GM19351 (cell line): ENCODE measurements at regions not wholly inside any gene's neighbourhood (a gene's known extent, or its start where the extent isn't known, plus 50 kb on each side); places are given as distances from the start of the nearest gene placed in this dataset.

ENCODE experiments used
- ATAC-seq: cut with Tn5 transposase; IDR thresholded peaks from one replicate; pipeline ENCODE4 v1.9.1; 2021; ENCODE audit warnings: mild to moderate bottlenecking, moderate library complexity; ENCODE audit not compliant: unreplicated experiment

- ATAC-seq, result no peak
Observed at GRCh38 chr22:26891429-26891828, 234.0 kb downstream of the MIAT start.

DNA sequence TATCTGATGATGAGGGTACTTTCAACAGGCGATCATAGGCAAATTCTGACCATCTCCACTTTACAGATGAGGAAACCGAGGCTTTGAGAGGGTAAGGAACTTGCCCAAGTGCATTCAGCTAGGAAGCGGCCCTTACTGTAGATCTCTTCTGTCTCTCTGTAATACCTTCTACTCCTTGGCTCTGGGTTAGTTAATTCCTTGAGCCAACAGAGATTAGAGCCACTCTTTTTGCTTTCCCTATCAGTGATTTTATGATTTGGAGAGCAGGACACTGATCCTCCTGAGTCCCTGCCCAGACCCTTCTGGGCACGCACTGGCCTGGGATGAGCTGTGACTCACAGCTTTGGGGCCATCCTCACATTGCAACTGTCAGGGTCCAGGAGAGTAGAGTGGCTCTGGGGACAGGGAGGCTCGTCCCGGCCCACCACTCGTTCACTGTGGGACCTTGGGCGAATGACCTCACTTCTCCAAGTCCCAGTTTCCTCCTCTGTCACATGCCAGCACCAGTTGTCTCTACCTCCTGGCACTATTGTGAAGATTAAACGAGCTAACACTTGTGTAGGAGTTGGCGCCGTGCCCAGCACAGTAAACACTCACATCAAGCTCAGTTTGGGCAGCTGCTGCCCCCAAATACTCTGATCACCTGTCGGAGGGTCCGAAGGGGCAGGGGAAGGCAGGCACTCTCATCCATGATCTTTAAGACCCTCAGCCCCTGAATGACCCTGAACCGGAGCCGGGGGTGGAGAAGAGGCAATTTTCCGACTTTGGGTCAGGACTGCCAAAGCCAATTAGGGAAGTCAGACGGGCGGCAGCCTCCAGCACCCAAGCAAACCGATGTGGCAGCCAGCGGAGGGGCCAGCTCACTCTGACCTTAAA, 235.0 kb downstream of the MIAT start:
- ATAC-seq, result no peak

GRCh38 chr22:26893173-26894110, 236.1 kb downstream of the MIAT start:
- ATAC-seq, result no peak

- ATAC-seq, result no peak
Observed at GRCh38 chr22:26894362-26894761, 237.0 kb downstream of the MIAT start.

GRCh38 chr22:26894766-26895485, 237.5 kb downstream of the MIAT start:
- ATAC-seq, result no peak

- ATAC-seq, result no peak
Observed at GRCh38 chr22:26897384-26897783, 240.0 kb downstream of the MIAT start.

DNA sequence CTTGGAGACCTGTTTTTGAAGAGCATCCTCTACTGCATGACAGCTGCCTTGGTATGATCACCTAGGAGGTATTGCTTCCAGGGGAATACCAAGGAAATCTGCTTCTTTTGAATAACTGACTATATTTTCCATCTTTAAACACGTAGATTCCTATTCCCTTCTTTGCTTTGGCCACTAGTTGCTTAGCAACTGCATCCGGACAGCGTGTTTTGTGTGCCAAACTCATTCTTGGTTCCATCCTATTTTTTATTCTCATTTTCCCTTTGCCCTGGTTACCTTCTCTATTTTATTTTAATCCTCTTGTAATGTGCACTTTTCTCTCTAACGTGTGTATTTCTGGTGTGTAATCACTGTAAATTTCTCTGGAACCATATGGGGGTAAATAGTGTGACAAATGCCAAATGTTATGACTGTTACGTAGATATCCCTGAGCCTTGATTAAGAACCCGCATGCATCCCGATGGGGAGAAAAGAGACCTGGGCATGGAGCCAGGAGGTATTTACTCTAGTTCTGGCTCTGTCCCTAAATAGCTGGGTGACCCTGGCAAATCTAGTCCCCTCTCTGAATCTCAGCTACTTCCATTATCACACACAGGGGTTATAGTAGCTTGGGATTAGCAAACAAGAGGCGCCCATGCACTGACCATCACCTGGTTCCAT, 241.7 kb downstream of the MIAT start:
- ATAC-seq, result no peak

DNA sequence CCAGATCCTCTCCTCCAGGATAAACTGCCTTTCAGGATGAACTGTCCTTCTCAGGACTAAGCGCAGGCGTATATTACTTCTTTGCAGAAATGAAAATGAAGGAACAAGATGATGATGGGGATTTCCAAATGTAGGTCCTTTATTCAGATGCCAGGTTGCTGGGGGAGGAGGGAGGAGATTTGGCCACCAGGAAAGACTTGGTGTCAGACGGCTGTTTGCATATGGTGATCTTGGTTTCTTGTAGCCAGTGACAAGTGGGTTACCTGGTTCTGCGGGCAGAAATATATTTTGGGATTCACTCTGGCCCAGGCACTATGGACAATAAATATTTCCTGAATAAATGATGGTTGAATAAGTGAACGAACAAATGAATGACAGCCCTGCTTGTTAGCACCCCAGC, 243.4 kb downstream of the MIAT start:
- ATAC-seq, result no peak

DNA sequence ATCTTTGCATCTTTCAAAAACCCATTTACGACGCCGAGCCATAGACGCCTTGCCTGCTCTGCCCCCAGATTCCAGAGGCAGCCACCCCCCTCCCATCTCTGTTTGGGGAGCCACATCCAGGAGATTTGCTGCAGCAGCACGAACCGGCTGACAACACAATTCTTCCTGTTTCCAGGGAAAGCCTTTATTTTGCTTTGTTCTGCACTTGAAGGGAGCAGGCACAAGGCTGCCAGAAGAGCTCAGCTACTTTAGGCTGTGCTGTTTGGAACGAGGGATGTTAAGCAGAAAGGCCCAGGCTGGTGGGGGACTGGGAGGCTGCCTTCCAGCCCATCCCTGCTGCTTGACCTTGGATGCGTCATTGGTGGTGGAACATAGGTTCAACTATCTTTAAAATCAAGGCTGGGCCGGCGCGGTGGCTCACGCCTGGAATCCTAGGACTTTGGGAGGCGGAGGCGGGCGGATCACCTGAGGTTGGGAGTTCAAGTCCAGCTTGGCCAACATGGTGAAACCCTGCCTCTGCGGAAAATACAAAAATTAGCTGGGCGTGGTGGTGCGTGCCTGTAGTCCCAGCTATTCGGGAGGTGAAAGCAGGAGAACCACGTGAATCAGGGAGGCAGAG, 243.9 kb downstream of the MIAT start:
- ATAC-seq, result no peak

- no peak for ATAC-seq
Observed at GRCh38 chr22:26902401-26903029, 245.1 kb downstream of the MIAT start.

DNA sequence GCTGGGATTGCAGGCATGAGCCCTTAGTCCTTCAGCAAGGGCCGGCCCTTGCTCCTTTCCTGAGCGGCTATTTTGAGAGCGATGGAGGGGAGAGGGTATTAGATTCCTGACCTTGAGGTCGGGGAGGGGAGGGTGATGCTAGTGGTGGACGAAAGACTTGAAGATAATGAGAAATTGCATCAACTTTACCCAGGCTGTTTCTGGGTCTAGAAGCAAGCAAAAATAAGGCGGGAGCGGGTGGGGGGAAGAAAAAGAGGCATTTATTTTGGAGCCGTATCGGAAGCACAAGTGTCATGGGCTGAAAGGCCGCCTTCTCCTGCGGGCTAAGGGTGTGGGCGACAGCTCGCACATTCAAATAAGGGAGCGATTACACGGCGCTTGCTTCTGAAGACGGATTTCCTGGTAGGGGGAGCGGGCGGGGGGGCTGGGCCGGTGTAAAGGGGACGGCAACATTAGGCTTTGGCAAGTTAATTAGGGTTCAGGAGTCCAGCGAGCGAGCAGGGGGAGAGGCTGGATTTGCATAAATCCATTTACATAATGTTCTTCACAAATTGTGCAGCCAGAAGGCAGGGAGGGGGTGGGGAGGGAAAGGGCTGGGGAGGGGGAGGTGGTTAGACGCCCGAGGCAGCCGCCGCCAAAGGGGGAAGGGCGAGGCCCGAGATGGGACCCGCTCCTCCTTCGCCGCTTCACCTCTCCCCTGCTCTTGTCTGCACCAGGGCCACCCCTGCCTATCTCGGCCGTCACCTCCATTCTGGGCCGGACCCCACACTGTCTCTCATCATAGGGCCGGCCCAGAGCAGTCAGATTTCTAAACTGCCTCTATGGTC, 245.9 kb downstream of the MIAT start:
- no peak for ATAC-seq

DNA sequence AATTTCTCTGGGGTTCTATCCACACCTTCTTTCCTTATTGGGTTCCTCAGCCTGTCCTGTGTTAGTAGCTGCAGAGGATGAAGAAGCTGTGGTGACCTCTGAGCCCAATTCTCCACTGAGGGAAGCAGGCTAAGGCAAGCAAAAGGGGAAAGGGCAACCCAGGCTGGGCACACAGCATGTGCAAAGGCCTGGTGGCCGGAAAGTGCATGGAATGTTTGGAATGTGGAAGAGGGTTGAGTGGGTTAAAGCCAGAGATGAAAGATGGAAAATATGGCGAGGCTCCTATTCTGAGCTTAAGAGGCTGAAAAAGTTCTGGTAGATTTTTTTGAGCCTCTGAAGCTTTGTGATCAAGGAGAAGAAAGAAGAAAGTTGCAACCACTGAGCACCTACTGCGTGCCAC, 247.1 kb downstream of the MIAT start:
- ATAC-seq, result no peak

DNA sequence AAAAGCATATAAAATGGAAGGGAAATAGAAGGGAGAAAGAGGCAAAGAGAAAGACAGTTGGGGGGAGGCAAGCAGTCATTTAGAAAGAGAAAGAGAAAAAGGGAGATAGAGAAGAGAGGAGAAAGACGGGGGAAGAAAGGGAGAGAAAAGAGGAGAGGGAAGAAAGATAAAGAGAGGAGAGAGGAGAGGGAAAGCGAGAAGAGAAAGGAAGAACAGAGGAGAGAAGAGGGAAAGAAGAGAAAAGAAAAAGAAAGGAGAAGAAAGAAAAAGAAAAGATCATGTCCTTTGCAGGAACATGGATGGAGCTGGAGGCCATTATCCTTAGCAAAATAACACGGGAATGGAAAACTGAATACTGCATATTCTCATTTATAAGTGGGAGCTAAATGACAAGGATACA, 247.7 kb downstream of the MIAT start:
- no peak for ATAC-seq

- ATAC-seq, result no peak
Observed at GRCh38 chr22:26905640-26906039, 248.3 kb downstream of the MIAT start.

DNA sequence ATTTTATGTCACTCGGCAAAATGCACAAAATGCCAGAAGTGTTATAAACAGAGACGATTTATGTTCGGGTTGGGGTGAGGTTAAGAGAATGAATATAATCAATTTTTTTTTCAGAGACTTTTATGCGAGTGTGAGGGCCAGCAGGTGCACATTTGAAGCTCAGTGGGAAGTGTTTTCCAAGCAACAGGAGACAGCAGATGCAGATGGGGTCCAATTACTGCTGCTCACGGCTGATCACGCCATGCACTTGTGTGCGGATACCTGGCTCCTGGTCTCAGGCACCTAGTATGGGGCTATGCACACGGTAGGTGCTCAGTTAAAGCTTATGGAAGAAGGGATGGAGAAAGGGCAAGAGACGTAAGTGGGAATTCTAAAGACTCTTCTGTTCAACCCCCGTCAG, 249.1 kb downstream of the MIAT start:
- ATAC-seq, result no peak

DNA sequence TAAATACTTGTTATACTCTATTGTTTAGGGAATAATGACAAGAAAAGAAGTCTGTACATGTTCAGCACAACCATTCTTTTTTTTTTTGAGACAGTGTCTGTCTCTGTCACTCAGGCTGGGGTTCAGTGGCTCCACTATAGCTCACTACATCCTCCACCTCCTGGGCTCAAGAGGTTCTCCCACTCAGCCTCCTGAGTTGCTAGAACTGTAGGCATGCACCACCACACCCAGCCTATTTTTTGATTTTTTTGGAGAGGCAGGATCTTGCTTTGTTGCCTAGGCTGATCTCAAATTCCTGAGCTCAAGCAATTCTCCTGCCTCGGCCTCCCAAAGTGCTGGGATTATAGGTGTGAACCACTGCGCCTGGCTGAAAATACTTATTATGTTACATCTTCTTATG, 250.0 kb downstream of the MIAT start:
- ATAC-seq, result no peak

DNA sequence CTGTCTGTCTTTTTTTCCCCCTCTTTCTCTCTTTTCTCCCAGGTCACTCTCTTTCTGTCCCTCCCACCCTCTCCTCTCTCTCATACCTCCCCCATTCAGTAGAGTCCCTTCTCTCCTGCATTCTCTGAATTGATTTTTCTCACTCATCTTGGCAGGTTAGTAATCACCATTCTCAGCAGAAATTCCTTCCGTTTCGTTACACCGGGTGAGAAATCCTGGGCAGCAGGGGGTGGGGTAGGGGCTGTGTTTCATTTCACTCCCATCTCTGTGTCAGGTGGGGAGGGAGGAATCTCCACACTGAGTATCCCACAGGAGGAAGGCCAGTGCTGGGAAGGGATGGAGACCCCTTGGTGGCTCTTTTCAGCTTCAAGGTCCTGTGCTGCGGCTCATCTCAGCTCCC, 253.5 kb downstream of the MIAT start:
- ATAC-seq, result no peak

DNA sequence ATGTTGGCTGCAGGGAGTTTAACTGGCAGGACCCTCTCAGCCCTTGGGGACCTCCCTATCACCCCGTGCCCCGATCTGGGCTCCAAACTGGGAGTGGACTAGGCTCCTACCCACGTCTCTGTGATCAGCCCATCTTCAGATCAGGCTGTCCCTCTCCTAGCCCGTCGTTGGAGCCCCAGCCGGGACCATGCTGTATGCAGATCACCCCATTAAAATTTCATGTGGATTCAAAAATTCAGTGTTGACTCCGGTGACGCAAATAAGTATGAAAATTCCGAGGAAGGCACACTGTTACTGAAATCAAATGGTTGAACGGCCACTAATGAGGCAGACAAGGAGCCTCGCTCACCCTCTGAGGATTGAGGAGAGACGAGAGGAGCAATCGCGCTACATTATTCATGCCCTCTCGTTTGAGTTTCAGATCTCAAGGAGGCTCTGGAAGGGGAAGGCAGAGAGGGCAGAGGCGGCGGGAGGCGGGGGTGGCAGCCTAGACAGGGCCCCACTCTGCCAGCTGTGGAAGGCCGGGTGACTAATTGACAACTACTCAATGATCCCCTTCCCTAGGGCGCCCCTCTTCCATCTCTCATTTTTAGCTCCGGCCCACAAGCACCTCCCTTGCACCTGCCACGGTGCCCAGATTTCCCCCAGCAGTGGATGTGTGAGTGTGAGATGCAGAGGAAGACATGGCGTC, 255.4 kb downstream of the MIAT start:
- no peak for ATAC-seq
